GM12891 (cell line): ENCODE measurements at regions not wholly inside any gene's neighbourhood (a gene's known extent, or its start where the extent isn't known, plus 50 kb on each side); places are given as distances from the start of the nearest gene placed in this dataset.

Experiments used
- POLR2A ChIP-seq: IDR thresholded peaks from 2 replicates; pipeline ENCODE4 v1.6.1; 2011; ENCODE audit warnings: low read depth, low read length, control low read depth
- POU2F2 ChIP-seq: IDR thresholded peaks from 2 replicates; pipeline ENCODE4 v1.6.1; 2011; ENCODE audit warnings: low read depth, mild to moderate bottlenecking, control low read depth, low read length, moderate library complexity

DNA sequence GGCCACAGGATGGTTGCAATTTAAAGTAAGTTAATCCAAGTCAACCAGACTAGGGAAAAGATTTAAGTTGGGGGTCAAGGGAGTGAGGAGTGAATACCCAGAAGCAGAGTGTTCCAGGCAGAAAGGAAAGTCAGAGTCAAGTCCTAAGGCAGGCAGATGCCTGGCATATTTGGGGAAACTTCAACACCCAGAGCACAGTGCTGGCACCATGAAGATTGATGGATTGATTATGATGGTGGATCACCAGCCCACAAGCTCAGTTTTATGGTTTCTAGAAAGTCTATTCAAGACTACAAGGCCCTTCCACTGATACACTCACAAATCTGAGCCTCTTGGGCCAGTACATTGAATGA is 100.1 kb upstream of the DUSP10 start:
- TF ChIP-seq POLR2A (no peak), POU2F2 (no peak)
